GM23338 (cell line): ENCODE measurements at regions not wholly inside any gene's neighbourhood (a gene's known extent, or its start where the extent isn't known, plus 50 kb on each side); places are given as distances from the start of the nearest gene placed in this dataset.

Experiments
- ATAC-seq: fragments of 200-7000 bp; cut with Tn5 transposase; 3 replicates; pipeline ENCODE4 v1.9.1; 2020
- DNase-seq: peaks from one replicate; pipeline ENCODE4 v3.0.0-alpha.2; 2015; ENCODE audit warnings: low spot score
- H2AFZ ChIP-seq: fragments of 200-600 bp; sonication (generic); 2 replicates; pipeline ENCODE4 v1.8.0; 2016; ENCODE audit warnings: antibody characterized with exemption, mild to moderate bottlenecking, moderate library complexity
- H3F3A ChIP-seq: fragments of 200-600 bp; sonication (generic); replicated peaks from 2 replicates; pipeline ENCODE4 v1.8.0; 2017; ENCODE audit warnings: antibody characterized with exemption, mixed run types, low read depth
- H3K27ac ChIP-seq: fragments of 200-600 bp; sonication (generic); 2 replicates; pipeline ENCODE4 v1.6.1; 2016; ENCODE audit warnings: low read depth
- H3K27me3 ChIP-seq: fragments of 200-600 bp; sonication (generic); 2 replicates; pipeline ENCODE4 v1.8.0; 2016; ENCODE audit warnings: mild to moderate bottlenecking, mixed run types, moderate library complexity; ENCODE audit not compliant: insufficient read depth
- H3K36me3 ChIP-seq: fragments of 200-600 bp; sonication (generic); 2 replicates; pipeline ENCODE4 v1.8.0; 2016; ENCODE audit warnings: mild to moderate bottlenecking; ENCODE audit not compliant: insufficient read depth
- H3K4me1 ChIP-seq: fragments of 200-600 bp; sonication (generic); 2 replicates; pipeline ENCODE4 v1.8.0; 2016; ENCODE audit warnings: mild to moderate bottlenecking, moderate library complexity; ENCODE audit not compliant: insufficient read depth
- H3K4me2 ChIP-seq: fragments of 200-600 bp; sonication (generic); 2 replicates; pipeline ENCODE4 v1.7.1; 2017; ENCODE audit warnings: mixed run types
- H3K4me3 ChIP-seq: fragments of 200-600 bp; sonication (generic); 2 replicates; pipeline ENCODE4 v1.6.1; 2016; ENCODE audit warnings: mixed run types
- H3K79me2 ChIP-seq: fragments of 200-600 bp; sonication (generic); replicated peaks from 2 replicates; pipeline ENCODE4 v1.8.0; 2017; ENCODE audit warnings: mild to moderate bottlenecking; ENCODE audit not compliant: insufficient read depth
- H3K9me2 ChIP-seq: fragments of 200-600 bp; sonication (generic); 2 replicates; pipeline ENCODE4 v1.8.0; 2017; ENCODE audit not compliant: insufficient read depth
- H4K20me1 ChIP-seq: fragments of 200-600 bp; sonication (generic); replicated peaks from 2 replicates; pipeline ENCODE4 v1.8.0; 2017; ENCODE audit warnings: mild to moderate bottlenecking; ENCODE audit not compliant: insufficient read depth
- H3K27ac Mint-ChIP-seq: 2 replicates; pipeline ENCODE4 v1.8.0; 2020; ENCODE audit warnings: inconsistent platforms, mild to moderate bottlenecking, moderate library complexity, mixed read lengths
- H3K27me3 Mint-ChIP-seq: 3 replicates; pipeline ENCODE4 v1.8.0; 2022; ENCODE audit warnings: low read depth, mild to moderate bottlenecking, moderate library complexity, mixed read lengths, inconsistent platforms; ENCODE audit not compliant: insufficient read depth, poor library complexity
- H3K36me3 Mint-ChIP-seq: 3 replicates; pipeline ENCODE4 v1.8.0; 2021; ENCODE audit warnings: low read depth, mild to moderate bottlenecking, inconsistent platforms, moderate library complexity, mixed read lengths
- H3K4me1 Mint-ChIP-seq: 3 replicates; pipeline ENCODE4 v1.8.0; 2020; ENCODE audit warnings: mild to moderate bottlenecking, inconsistent platforms, mixed read lengths
- H3K4me3 Mint-ChIP-seq: 3 replicates; pipeline ENCODE4 v1.8.0; 2021; ENCODE audit warnings: moderate library complexity, mild to moderate bottlenecking, inconsistent platforms, mixed read lengths
- H3K9me3 Mint-ChIP-seq: 3 replicates; pipeline ENCODE4 v1.8.0; 2020; ENCODE audit warnings: moderate library complexity, mild to moderate bottlenecking, inconsistent platforms, mixed read lengths
- EZH2phosphoT487 ChIP-seq: fragments of 200-600 bp; sonication (generic); IDR thresholded peaks from one replicate; pipeline ENCODE4 v1.8.1; 2018; ENCODE audit warnings: antibody characterized with exemption; ENCODE audit not compliant: unreplicated experiment
- NANOG ChIP-seq: IDR thresholded peaks from 2 replicates; pipeline ENCODE4 v1.6.1; 2016; ENCODE audit warnings: antibody characterized with exemption, borderline replicate concordance
- ZNF114 ChIP-seq: fragments of 250-450 bp; sonication (Bioruptor Pico); IDR thresholded peaks from 2 replicates; pipeline ENCODE4 v1.5.0; 2020; ENCODE audit warnings: mild to moderate bottlenecking, moderate library complexity
- ZNF331 ChIP-seq: fragments of 250-450 bp; sonication (Bioruptor Pico); IDR thresholded peaks from 2 replicates; pipeline ENCODE4 v1.5.0; 2020; ENCODE audit warnings: low read depth, mild to moderate bottlenecking, moderate library complexity
- TF ChIP-seq, protein P1 (sequence below): fragments of 250-450 bp; sonication (Bioruptor Pico); IDR thresholded peaks from 2 replicates; pipeline ENCODE4 v1.5.0; 2020; ENCODE audit warnings: mild to moderate bottlenecking, moderate library complexity
- TF ChIP-seq, protein P2 (sequence below), 2 experiments: fragments of 200-600 bp in 1 of 2; sonication (generic) in 1 of 2; conservative IDR thresholded peaks; 2 replicates each; pipeline versions ENCODE4 v1.5.1 to v1.6.1; 2016 to 2017; ENCODE audit warnings: antibody characterized with exemption in 2 of 2, low read depth in 2 of 2, mild to moderate bottlenecking in 2 of 2, moderate library complexity in 1 of 2

- Histone ChIP-seq H3K27ac (no peak overlapping the region), H3K36me3 (no peaks in the 10 kb centered on the region), H3F3A (no peaks in the 10 kb centered on the region), H3K27me3 (no peaks in the 10 kb centered on the region), H4K20me1 (no peaks in the 10 kb centered on the region), H3K4me1 (no peaks in the 10 kb centered on the region; the same call in 1 of the 2 replicates), H3K4me3 (no peak overlapping the region), H3K9me2 (no peaks in the 10 kb centered on the region), H3K4me2 (no peak overlapping the region), H3K79me2 (no peaks in the 10 kb centered on the region), H2AFZ (no peak overlapping the region)
- Mint-ChIP-seq H3K27ac (no peak overlapping the region), H3K27me3 (peaks cover 3% of the 10 kb centered on the region), H3K4me1 (peaks cover 18% of the 10 kb centered on the region; the same call in 2 of the 3 replicates), H3K36me3 (peaks cover 12% of the 10 kb centered on the region; the same call in 2 of the 3 replicates), H3K4me3 (no peak overlapping the region), H3K9me3 (peaks cover 5% of the 10 kb centered on the region; the same call in 2 of the 3 replicates)
- ATAC-seq (peak; percentile 47; the same call in 1 of the 3 replicates), DNase-seq (no peak)
- TF ChIP-seq, protein P1, sequence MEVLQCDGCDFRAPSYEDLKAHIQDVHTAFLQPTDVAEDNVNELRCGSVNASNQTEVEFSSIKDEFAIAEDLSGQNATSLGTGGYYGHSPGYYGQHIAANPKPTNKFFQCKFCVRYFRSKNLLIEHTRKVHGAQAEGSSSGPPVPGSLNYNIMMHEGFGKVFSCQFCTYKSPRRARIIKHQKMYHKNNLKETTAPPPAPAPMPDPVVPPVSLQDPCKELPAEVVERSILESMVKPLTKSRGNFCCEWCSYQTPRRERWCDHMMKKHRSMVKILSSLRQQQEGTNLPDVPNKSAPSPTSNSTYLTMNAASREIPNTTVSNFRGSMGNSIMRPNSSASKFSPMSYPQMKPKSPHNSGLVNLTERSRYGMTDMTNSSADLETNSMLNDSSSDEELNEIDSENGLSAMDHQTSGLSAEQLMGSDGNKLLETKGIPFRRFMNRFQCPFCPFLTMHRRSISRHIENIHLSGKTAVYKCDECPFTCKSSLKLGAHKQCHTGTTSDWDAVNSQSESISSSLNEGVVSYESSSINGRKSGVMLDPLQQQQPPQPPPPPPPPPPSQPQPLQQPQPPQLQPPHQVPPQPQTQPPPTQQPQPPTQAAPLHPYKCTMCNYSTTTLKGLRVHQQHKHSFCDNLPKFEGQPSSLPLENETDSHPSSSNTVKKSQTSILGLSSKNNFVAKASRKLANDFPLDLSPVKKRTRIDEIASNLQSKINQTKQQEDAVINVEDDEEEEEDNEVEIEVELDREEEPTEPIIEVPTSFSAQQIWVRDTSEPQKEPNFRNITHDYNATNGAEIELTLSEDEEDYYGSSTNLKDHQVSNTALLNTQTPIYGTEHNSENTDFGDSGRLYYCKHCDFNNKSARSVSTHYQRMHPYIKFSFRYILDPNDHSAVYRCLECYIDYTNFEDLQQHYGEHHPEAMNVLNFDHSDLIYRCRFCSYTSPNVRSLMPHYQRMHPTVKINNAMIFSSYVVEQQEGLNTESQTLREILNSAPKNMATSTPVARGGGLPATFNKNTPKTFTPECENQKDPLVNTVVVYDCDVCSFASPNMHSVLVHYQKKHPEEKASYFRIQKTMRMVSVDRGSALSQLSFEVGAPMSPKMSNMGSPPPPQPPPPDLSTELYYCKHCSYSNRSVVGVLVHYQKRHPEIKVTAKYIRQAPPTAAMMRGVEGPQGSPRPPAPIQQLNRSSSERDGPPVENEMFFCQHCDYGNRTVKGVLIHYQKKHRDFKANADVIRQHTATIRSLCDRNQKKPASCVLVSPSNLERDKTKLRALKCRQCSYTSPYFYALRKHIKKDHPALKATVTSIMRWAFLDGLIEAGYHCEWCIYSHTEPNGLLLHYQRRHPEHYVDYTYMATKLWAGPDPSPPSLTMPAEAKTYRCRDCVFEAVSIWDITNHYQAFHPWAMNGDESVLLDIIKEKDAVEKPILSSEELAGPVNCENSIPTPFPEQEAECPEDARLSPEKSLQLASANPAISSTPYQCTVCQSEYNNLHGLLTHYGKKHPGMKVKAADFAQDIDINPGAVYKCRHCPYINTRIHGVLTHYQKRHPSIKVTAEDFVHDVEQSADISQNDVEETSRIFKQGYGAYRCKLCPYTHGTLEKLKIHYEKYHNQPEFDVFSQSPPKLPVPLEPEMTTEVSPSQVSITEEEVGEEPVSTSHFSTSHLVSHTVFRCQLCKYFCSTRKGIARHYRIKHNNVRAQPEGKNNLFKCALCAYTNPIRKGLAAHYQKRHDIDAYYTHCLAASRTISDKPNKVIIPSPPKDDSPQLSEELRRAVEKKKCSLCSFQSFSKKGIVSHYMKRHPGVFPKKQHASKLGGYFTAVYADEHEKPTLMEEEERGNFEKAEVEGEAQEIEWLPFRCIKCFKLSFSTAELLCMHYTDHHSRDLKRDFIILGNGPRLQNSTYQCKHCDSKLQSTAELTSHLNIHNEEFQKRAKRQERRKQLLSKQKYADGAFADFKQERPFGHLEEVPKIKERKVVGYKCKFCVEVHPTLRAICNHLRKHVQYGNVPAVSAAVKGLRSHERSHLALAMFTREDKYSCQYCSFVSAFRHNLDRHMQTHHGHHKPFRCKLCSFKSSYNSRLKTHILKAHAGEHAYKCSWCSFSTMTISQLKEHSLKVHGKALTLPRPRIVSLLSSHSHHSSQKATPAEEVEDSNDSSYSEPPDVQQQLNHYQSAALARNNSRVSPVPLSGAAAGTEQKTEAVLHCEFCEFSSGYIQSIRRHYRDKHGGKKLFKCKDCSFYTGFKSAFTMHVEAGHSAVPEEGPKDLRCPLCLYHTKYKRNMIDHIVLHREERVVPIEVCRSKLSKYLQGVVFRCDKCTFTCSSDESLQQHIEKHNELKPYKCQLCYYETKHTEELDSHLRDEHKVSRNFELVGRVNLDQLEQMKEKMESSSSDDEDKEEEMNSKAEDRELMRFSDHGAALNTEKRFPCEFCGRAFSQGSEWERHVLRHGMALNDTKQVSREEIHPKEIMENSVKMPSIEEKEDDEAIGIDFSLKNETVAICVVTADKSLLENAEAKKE (CRISPR knock-in tag), result no peak
- TF ChIP-seq ZNF331 (CRISPR knock-in tag), result no peak
- TF ChIP-seq, protein P2, sequence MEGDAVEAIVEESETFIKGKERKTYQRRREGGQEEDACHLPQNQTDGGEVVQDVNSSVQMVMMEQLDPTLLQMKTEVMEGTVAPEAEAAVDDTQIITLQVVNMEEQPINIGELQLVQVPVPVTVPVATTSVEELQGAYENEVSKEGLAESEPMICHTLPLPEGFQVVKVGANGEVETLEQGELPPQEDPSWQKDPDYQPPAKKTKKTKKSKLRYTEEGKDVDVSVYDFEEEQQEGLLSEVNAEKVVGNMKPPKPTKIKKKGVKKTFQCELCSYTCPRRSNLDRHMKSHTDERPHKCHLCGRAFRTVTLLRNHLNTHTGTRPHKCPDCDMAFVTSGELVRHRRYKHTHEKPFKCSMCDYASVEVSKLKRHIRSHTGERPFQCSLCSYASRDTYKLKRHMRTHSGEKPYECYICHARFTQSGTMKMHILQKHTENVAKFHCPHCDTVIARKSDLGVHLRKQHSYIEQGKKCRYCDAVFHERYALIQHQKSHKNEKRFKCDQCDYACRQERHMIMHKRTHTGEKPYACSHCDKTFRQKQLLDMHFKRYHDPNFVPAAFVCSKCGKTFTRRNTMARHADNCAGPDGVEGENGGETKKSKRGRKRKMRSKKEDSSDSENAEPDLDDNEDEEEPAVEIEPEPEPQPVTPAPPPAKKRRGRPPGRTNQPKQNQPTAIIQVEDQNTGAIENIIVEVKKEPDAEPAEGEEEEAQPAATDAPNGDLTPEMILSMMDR (conservative IDR thresholded peaks at IDR 0.05; ENCODE audit: low read depth in 2 of 2), result no peak
- TF ChIP-seq ZNF114 (CRISPR knock-in tag), result no peak
- no peak for TF ChIP-seq NANOG
- no peak for TF ChIP-seq EZH2phosphoT487
These were observed 71.2 kb upstream of the SLC38A2 start for GRCh38 chr12:46443594-46444263.
